GM21390 (cell line): ENCODE measurements at regions not wholly inside any gene's neighbourhood (a gene's known extent, or its start where the extent isn't known, plus 50 kb on each side); places are given as distances from the start of the nearest gene placed in this dataset.

ENCODE experiments used
- ATAC-seq: cut with Tn5 transposase; IDR thresholded peaks from one replicate; pipeline ENCODE4 v1.9.1; 2021; ENCODE audit not compliant: unreplicated experiment

- no peak for ATAC-seq
Observed at GRCh38 chr5:144103611-144104485, 66.6 kb downstream of the YIPF5 start.

- no peak for ATAC-seq
Observed at GRCh38 chr5:144105371-144105770, 65.1 kb downstream of the YIPF5 start.

- ATAC-seq: no peak
Observed at GRCh38 chr5:144108131-144108530, 62.3 kb downstream of the YIPF5 start.
